ENCODE measurements at regions not wholly inside any gene's neighbourhood (a gene's known extent, or its start where the extent isn't known, plus 50 kb on each side); places are given as distances from the start of the nearest gene placed in this dataset.

DNA sequence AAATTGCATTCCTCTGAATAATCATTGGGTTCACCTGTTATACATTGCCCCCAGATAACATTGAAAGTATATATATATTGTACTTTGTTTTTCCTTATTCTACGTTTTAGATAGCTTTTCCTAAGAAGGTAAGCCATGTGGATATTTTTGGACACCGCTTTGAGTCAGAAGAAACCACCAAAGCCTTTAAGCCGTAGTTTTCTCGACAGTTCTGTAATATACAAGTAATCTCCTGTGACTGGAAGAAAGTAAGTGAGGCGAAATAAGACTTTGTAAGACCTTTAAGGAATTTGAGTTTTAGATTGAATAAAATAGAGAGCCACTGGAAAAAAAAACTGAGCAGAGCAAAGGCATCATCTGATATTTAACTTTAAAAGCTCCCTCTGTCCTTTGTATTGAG, 1092.0 kb downstream of the DIPK2A start:
- Histone ChIP-seq H3K27me3 (ENCODE audit: insufficient read depth, low read depth, low read length) (no peaks in the 10 kb centered on the region), H3K36me3 (ENCODE audit: insufficient read depth, low read length) (no peaks in the 10 kb centered on the region), H3K79me2 (replicated peaks; ENCODE audit: insufficient read depth, low read length) (no peaks in the 10 kb centered on the region), H3K27ac (ENCODE audit: low read length) (no peak overlapping the region), H3K9me2 (ENCODE audit: insufficient read depth, low read length) (no peaks in the 10 kb centered on the region), H3K4me3 (ENCODE audit: low read length) (no peak overlapping the region), H3K4me2 (ENCODE audit: low read length) (no peak overlapping the region), H2AFZ (ENCODE audit: low read depth, low read length) (no peak overlapping the region), H3F3A (ENCODE audit: insufficient read depth, low read length, poor library complexity, severe bottlenecking) (no peaks in the 10 kb centered on the region), H3K9ac (ENCODE audit: low read length) (no peak overlapping the region), H3K9me3 (ENCODE audit: low read length) (no peaks in the 10 kb centered on the region), H4K20me1 (ENCODE audit: insufficient read depth) (no peaks in the 10 kb centered on the region)
- TF ChIP-seq RAD21 (conservative IDR thresholded peaks at IDR 0.05) (no peak), EZH2 (IDR thresholded peaks at IDR 0.05; ENCODE audit: borderline replicate concordance, insufficient read depth, low read length, poor library complexity, severe bottlenecking) (no peak), TAF1 (IDR thresholded peaks at IDR 0.05; ENCODE audit: low read depth) (no peak), EP300 (conservative IDR thresholded peaks at IDR 0.05; ENCODE audit: poor library complexity, severe bottlenecking) (no peak), SMC3 (conservative IDR thresholded peaks at IDR 0.05; ENCODE audit: poor library complexity) (no peak), POLR2AphosphoS5 (IDR thresholded peaks at IDR 0.05) (no peak), MXI1 (conservative IDR thresholded peaks at IDR 0.05; ENCODE audit: poor library complexity, severe bottlenecking) (no peak)
- TF ChIP-seq, protein P1, sequence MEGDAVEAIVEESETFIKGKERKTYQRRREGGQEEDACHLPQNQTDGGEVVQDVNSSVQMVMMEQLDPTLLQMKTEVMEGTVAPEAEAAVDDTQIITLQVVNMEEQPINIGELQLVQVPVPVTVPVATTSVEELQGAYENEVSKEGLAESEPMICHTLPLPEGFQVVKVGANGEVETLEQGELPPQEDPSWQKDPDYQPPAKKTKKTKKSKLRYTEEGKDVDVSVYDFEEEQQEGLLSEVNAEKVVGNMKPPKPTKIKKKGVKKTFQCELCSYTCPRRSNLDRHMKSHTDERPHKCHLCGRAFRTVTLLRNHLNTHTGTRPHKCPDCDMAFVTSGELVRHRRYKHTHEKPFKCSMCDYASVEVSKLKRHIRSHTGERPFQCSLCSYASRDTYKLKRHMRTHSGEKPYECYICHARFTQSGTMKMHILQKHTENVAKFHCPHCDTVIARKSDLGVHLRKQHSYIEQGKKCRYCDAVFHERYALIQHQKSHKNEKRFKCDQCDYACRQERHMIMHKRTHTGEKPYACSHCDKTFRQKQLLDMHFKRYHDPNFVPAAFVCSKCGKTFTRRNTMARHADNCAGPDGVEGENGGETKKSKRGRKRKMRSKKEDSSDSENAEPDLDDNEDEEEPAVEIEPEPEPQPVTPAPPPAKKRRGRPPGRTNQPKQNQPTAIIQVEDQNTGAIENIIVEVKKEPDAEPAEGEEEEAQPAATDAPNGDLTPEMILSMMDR (IDR thresholded peaks at IDR 0.05; ENCODE audit: poor library complexity, severe bottlenecking): no peak
- TF ChIP-seq, protein P2, sequence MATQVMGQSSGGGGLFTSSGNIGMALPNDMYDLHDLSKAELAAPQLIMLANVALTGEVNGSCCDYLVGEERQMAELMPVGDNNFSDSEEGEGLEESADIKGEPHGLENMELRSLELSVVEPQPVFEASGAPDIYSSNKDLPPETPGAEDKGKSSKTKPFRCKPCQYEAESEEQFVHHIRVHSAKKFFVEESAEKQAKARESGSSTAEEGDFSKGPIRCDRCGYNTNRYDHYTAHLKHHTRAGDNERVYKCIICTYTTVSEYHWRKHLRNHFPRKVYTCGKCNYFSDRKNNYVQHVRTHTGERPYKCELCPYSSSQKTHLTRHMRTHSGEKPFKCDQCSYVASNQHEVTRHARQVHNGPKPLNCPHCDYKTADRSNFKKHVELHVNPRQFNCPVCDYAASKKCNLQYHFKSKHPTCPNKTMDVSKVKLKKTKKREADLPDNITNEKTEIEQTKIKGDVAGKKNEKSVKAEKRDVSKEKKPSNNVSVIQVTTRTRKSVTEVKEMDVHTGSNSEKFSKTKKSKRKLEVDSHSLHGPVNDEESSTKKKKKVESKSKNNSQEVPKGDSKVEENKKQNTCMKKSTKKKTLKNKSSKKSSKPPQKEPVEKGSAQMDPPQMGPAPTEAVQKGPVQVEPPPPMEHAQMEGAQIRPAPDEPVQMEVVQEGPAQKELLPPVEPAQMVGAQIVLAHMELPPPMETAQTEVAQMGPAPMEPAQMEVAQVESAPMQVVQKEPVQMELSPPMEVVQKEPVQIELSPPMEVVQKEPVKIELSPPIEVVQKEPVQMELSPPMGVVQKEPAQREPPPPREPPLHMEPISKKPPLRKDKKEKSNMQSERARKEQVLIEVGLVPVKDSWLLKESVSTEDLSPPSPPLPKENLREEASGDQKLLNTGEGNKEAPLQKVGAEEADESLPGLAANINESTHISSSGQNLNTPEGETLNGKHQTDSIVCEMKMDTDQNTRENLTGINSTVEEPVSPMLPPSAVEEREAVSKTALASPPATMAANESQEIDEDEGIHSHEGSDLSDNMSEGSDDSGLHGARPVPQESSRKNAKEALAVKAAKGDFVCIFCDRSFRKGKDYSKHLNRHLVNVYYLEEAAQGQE (IDR thresholded peaks at IDR 0.05; ENCODE audit: borderline replicate concordance): no peak

DNA sequence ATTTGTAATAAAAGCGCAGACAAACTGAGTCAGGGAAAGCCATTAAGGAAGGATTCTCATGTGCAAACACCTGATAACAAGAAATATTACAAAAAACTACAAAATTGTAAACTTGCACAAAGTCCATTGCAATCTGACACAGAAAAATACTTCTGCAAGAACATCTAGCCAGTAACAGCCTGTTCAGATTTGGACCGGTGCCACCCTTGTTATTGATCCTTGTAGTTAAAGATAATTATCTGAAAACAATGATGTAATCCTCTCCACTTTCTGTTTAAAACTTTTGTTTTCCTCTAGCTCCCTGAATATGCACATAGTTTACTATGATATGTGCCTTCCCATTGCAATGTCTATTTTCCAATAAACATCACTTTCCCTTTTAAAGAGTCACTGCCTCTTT, 1090.2 kb downstream of the PLOD2 start:
- no peaks in the 10 kb centered on the region for H3K9me3 ChIP-seq (ENCODE audit: low read length)
- H3K36me3 ChIP-seq (ENCODE audit: insufficient read depth, low read length): no peaks in the 10 kb centered on the region
- no peaks in the 10 kb centered on the region for H3K9me2 ChIP-seq (ENCODE audit: insufficient read depth, low read length)
- TF ChIP-seq SMC3 (conservative IDR thresholded peaks at IDR 0.05; ENCODE audit: poor library complexity) (no peak), EP300 (conservative IDR thresholded peaks at IDR 0.05; ENCODE audit: poor library complexity, severe bottlenecking) (no peak), MXI1 (conservative IDR thresholded peaks at IDR 0.05; ENCODE audit: poor library complexity, severe bottlenecking) (no peak), TAF1 (IDR thresholded peaks at IDR 0.05; ENCODE audit: low read depth) (no peak), POLR2AphosphoS5 (IDR thresholded peaks at IDR 0.05) (no peak), RAD21 (conservative IDR thresholded peaks at IDR 0.05) (no peak), EZH2 (IDR thresholded peaks at IDR 0.05; ENCODE audit: borderline replicate concordance, insufficient read depth, low read length, poor library complexity, severe bottlenecking) (no peak)
- TF ChIP-seq, protein P1 (IDR thresholded peaks at IDR 0.05; ENCODE audit: poor library complexity, severe bottlenecking): no peak
- TF ChIP-seq, protein P2 (IDR thresholded peaks at IDR 0.05; ENCODE audit: borderline replicate concordance): no peak
- no peak overlapping the region for H2AFZ ChIP-seq (ENCODE audit: low read depth, low read length)
- H3K4me3 ChIP-seq (ENCODE audit: low read length): no peak overlapping the region
- H3K27ac ChIP-seq (ENCODE audit: low read length): no peak overlapping the region
- no peak overlapping the region for H3K4me2 ChIP-seq (ENCODE audit: low read length)
- no peak overlapping the region for H3K9ac ChIP-seq (ENCODE audit: low read length)
- no peaks in the 10 kb centered on the region for H4K20me1 ChIP-seq (ENCODE audit: insufficient read depth)
- no peaks in the 10 kb centered on the region for H3F3A ChIP-seq (ENCODE audit: insufficient read depth, low read length, poor library complexity, severe bottlenecking)
- H3K27me3 ChIP-seq (ENCODE audit: insufficient read depth, low read depth, low read length): no peaks in the 10 kb centered on the region
- no peaks in the 10 kb centered on the region for H3K79me2 ChIP-seq (replicated peaks; ENCODE audit: insufficient read depth, low read length)
